ENCODE measurements at regions not wholly inside any gene's neighbourhood (a gene's known extent, or its start where the extent isn't known, plus 50 kb on each side); places are given as distances from the start of the nearest gene placed in this dataset.
A peak's percentile ranks its signal among the peaks of the same experiment; 100 is the strongest.

DNA sequence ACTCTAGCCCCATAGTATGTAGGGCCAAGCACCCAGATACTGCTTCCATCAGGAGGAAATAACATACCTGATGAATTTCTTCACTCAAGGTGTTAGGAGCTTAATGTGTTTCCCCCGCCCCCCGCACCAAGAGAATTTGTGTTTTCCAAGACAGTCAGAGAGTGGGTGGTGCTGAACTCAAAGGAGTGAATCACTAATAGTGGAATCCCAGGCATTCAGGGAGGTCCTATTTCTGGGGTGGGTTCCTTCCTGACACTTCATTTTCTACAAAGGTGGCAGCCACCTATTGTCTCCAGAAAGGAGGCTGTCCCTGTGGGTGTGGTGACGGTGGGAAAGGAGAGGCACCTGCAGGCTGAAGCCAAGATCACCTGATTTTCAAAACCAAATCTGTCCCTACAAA, 50.8 kb upstream of the ELF5 start:
- WGBS: 72% methylated on average over 3 of the region's 3 CpGs
- no peaks in the 10 kb centered on the region for H3K9me3 ChIP-seq
- TF ChIP-seq, protein P1, sequence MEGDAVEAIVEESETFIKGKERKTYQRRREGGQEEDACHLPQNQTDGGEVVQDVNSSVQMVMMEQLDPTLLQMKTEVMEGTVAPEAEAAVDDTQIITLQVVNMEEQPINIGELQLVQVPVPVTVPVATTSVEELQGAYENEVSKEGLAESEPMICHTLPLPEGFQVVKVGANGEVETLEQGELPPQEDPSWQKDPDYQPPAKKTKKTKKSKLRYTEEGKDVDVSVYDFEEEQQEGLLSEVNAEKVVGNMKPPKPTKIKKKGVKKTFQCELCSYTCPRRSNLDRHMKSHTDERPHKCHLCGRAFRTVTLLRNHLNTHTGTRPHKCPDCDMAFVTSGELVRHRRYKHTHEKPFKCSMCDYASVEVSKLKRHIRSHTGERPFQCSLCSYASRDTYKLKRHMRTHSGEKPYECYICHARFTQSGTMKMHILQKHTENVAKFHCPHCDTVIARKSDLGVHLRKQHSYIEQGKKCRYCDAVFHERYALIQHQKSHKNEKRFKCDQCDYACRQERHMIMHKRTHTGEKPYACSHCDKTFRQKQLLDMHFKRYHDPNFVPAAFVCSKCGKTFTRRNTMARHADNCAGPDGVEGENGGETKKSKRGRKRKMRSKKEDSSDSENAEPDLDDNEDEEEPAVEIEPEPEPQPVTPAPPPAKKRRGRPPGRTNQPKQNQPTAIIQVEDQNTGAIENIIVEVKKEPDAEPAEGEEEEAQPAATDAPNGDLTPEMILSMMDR (IDR thresholded peaks at IDR 0.05): no peak
- TF ChIP-seq POLR2AphosphoS5 (IDR thresholded peaks at IDR 0.05): no peak
- TF ChIP-seq POLR2A (IDR thresholded peaks at IDR 0.05): no peak
- no peak overlapping the region for H3K4me3 ChIP-seq
- no peak for DNase-seq (ENCODE audit: low spot score)
- H3K36me3 ChIP-seq: no peaks in the 10 kb centered on the region
- no peaks in the 10 kb centered on the region for H3K27me3 ChIP-seq (replicated peaks; ENCODE audit: insufficient read depth)
- intact Hi-C loops (cut with DNase I): no loop called here
- H3K4me1 ChIP-seq (replicated peaks): no peaks in the 10 kb centered on the region
- H3K27ac ChIP-seq: peak overlapping the region in 1 of 2 donors; percentile 9

DNA sequence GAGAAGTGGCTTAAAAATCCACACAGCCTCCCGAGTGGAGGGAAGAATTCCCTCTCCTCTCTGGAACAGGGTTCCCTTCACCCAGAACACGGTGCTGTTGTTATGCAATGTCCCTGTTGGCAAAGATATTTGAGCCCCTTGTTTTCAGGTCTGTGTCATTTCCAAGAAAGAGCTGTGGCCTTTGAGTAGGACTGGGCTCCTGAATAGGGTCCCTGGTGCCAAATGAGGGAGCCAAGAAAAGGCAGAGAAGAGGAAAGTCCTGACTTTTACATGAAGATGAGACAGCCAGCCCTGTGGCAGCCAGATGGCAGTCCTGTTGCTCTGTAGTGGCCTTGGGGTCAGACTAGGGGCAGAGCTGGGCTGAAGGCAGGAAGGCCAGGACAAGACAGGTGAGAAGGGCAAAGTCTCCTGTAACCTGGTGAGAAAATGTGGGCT, 51.2 kb upstream of the ELF5 start:
- H3K27ac ChIP-seq: peak overlapping the region in 1 of 2 donors; percentile 9
- intact Hi-C loops (cut with DNase I): no loop called here
- H3K27me3 ChIP-seq (replicated peaks; ENCODE audit: insufficient read depth): no peaks in the 10 kb centered on the region
- TF ChIP-seq POLR2AphosphoS5 (IDR thresholded peaks at IDR 0.05) (peak; percentile 85), POLR2A (IDR thresholded peaks at IDR 0.05) (no peak)
- TF ChIP-seq, protein P1 (IDR thresholded peaks at IDR 0.05): peak in 2 of 4 experiments; percentile 4 to 8
- WGBS: 7% methylated on average over 2 of the region's 2 CpGs
- DNase-seq (ENCODE audit: low spot score): peak; percentile 76
- no peak overlapping the region for H3K4me3 ChIP-seq
- H3K9me3 ChIP-seq: no peaks in the 10 kb centered on the region
- no peaks in the 10 kb centered on the region for H3K4me1 ChIP-seq (replicated peaks)
- no peaks in the 10 kb centered on the region for H3K36me3 ChIP-seq

DNA sequence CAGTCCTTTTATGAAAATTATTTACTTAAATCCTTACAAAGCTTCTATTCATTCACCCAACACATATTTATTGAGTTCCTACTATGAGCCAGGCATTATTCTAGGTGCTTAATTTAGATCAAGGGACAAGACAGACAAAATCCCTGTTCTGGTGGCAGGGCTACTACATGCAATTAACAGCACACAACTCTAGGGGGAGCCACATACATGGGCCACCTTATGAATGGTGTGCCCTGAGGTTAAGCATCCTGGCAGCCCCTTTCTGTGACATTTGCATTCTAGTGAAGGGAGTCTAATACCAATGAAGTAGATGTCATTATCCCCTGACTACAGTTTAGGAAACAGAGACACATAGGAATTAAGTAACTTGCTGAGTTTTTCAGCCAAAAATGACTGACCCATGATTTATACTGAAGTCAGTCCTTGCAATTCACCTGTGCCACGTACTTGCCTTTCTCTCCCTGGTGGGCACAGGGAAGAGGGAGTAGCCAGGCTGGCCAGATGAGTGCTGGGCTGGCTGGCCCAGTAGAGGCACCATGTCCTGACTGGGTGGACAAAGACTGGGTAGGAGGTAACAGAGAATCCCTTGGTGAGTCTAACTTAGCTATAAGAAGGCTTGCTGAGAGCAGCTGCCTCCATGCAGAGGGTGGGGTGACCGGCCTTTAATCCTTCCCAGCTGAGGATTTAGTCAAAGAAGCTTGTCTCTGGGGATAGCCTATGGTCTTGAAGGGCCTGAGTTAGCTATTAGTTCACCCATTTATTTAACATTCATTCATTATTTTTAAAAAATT, 52.0 kb upstream of the ELF5 start:
- intact Hi-C loops (cut with DNase I): no loop called here
- no peak for TF ChIP-seq POLR2A (IDR thresholded peaks at IDR 0.05)
- TF ChIP-seq POLR2AphosphoS5 (IDR thresholded peaks at IDR 0.05): no peak
- TF ChIP-seq, protein P1 (IDR thresholded peaks at IDR 0.05): peak in 1 of 4 experiments; percentile 7
- Histone ChIP-seq H3K4me3 (no peak overlapping the region), H3K27me3 (replicated peaks; ENCODE audit: insufficient read depth) (no peaks in the 10 kb centered on the region), H3K27ac (no peak overlapping the region), H3K4me1 (replicated peaks) (no peaks in the 10 kb centered on the region), H3K9me3 (no peaks in the 10 kb centered on the region), H3K36me3 (no peaks in the 10 kb centered on the region)
- 93% methylated on average over 2 of the region's 2 CpGs for WGBS
- no peak for DNase-seq (ENCODE audit: low spot score)

DNA sequence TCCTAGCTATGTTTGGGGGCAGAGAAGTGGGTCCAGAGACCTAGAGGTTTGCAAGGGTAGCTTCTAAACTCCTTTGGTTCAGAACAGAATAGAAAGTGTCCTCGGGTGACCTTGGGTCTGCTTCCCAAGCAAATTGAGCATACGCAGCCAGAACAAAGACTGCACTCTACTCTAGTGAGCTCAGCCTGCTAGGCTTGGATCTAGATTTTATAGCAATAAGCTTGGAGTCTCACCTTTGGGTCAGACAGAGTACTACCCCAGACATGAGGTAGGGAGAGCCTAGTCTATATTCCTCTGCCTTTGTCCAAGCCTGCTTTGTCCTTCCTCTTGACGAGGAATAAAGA, 52.6 kb upstream of the ELF5 start:
- intact Hi-C loops (cut with DNase I): no loop called here
- TF ChIP-seq POLR2AphosphoS5 (IDR thresholded peaks at IDR 0.05): no peak
- no peak for TF ChIP-seq POLR2A (IDR thresholded peaks at IDR 0.05)
- TF ChIP-seq, protein P1 (IDR thresholded peaks at IDR 0.05): no peak
- WGBS: 83% methylated on average over 3 of the region's 3 CpGs
- DNase-seq (ENCODE audit: low spot score): no peak
- Histone ChIP-seq H3K4me3 (no peak overlapping the region), H3K4me1 (replicated peaks) (no peaks in the 10 kb centered on the region), H3K27me3 (replicated peaks; ENCODE audit: insufficient read depth) (no peaks in the 10 kb centered on the region), H3K36me3 (no peaks in the 10 kb centered on the region), H3K9me3 (no peaks in the 10 kb centered on the region), H3K27ac (no peak overlapping the region)

DNA sequence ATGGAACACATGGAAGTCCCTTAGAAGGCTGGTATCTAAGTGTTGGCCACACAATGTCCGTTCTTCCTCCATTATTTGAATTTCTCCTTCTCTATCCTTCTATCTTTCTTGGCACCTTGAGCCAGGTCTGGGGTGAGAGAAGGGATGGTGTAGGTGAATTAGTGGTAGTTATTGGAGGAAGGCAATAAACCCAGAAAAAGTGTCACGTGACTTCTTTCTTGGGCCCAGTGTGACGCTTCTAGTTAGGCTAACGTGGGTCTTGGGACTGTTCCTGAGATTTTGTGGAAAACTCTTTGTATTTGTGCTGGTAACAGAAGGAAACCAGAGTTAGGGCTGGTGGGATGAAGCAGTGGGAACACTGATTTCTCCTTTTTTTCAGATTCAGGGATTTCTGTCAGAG, 53.1 kb upstream of the ELF5 start:
- 95% methylated on average over 4 of the region's 4 CpGs for WGBS
- H3K4me3 ChIP-seq: no peak overlapping the region
- intact Hi-C loops (cut with DNase I): no loop called here
- no peak overlapping the region for H3K27ac ChIP-seq
- H3K36me3 ChIP-seq: no peaks in the 10 kb centered on the region
- H3K9me3 ChIP-seq: no peaks in the 10 kb centered on the region
- no peaks in the 10 kb centered on the region for H3K27me3 ChIP-seq (replicated peaks; ENCODE audit: insufficient read depth)
- no peaks in the 10 kb centered on the region for H3K4me1 ChIP-seq (replicated peaks)
- TF ChIP-seq, protein P1 (IDR thresholded peaks at IDR 0.05): no peak
- TF ChIP-seq POLR2A (IDR thresholded peaks at IDR 0.05): no peak
- TF ChIP-seq POLR2AphosphoS5 (IDR thresholded peaks at IDR 0.05): no peak
- no peak for DNase-seq (ENCODE audit: low spot score)
